ENCODE measurements at regions not wholly inside any gene's neighbourhood (a gene's known extent, or its start where the extent isn't known, plus 50 kb on each side); places are given as distances from the start of the nearest gene placed in this dataset.
A peak's percentile ranks its signal among the peaks of the same experiment; 100 is the strongest.

GRCh38 chr3:3632449-3632848 lies 166.8 kb upstream of the LRRN1 start:
- WGBS (ENCODE audit: extremely low coverage, insufficient coverage, insufficient read length), result no CpG with 5 or more reads among the region's 2 CpGs
- no peak overlapping the region for H2AFZ ChIP-seq (ENCODE audit: insufficient read depth, low read length, poor library complexity)
- no peak overlapping the region for H2AK5ac ChIP-seq (ENCODE audit: low read length)
- H2BK5ac ChIP-seq (ENCODE audit: low read depth, low read length, poor library complexity), result no peak overlapping the region
- no peak overlapping the region for H3K4ac ChIP-seq (ENCODE audit: low read depth, low read length)
- peaks cover 33% of the 10 kb centered on the region for H3K79me1 ChIP-seq (ENCODE audit: low read length)
- H3K27me3 ChIP-seq (ENCODE audit: insufficient read depth, low read length), result no peaks in the 10 kb centered on the region
- H3K14ac ChIP-seq (ENCODE audit: low read length), result no peak overlapping the region
- H3K9ac ChIP-seq (ENCODE audit: low read length), result no peak overlapping the region
- H3K4me2 ChIP-seq (ENCODE audit: low read length), result no peak overlapping the region
- no peak overlapping the region for H4K12ac ChIP-seq (ENCODE audit: low read depth, low read length)
- no peaks in the 10 kb centered on the region for H3K36me3 ChIP-seq (ENCODE audit: control insufficient read depth in 1 of 2, insufficient read depth in 2 of 2, low read length in 2 of 2)
- no peak overlapping the region for H3K4me3 ChIP-seq (ENCODE audit: low read depth, low read length)
- H4K91ac ChIP-seq (ENCODE audit: low read depth, low read length), result no peak overlapping the region
- H2BK120ac ChIP-seq (ENCODE audit: insufficient read depth, low read length, poor library complexity), result no peak overlapping the region
- no peak overlapping the region for H3K18ac ChIP-seq (ENCODE audit: low read length)
- H3K27ac ChIP-seq (ENCODE audit: low read depth, low read length), result no peak overlapping the region
- H4K8ac ChIP-seq (ENCODE audit: low read depth, low read length), result no peak overlapping the region
- H3K79me2 ChIP-seq (ENCODE audit: control insufficient read depth, insufficient read depth, low read length, poor library complexity), result no peaks in the 10 kb centered on the region
- H2BK12ac ChIP-seq (ENCODE audit: low read length), result no peak overlapping the region
- H3K23ac ChIP-seq (ENCODE audit: low read length), result no peak overlapping the region
- no peak for DNase-seq
- peaks cover 9 to 17% of the 10 kb centered on the region in 2 experiments for H3K4me1 ChIP-seq (ENCODE audit: control insufficient read depth in 1 of 2, insufficient read depth in 2 of 2, low read length in 2 of 2)
- H3K9me3 ChIP-seq (ENCODE audit: insufficient read depth, low read depth, low read length), result no peaks in the 10 kb centered on the region

DNA sequence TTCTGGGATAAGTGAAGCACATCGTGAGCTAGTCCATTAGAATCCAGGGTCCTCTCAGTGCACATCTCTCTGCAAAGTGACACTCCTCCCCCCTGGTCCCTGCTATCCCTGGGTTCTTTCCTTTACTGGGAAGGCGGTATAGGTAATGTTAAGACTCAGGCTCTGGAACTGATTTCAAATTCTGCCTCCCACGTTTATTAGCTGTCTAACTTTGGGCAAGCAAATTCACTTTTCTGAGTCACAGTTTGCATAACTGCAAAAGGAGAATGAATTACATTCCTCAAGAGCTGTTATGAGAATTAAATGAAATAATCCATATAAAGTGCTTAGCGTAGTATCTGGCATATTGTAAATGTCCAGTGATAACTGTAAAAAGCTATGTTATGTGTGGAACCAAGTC lies 168.1 kb upstream of the LRRN1 start:
- Histone ChIP-seq H3K36me3 (ENCODE audit: control insufficient read depth in 1 of 2, insufficient read depth in 2 of 2, low read length in 2 of 2) (no peaks in the 10 kb centered on the region), H2AFZ (ENCODE audit: insufficient read depth, low read length, poor library complexity) (no peak overlapping the region), H4K91ac (ENCODE audit: low read depth, low read length) (peak overlapping the region; percentile 51), H3K23ac (ENCODE audit: low read length) (no peak overlapping the region), H3K27me3 (ENCODE audit: insufficient read depth, low read length) (no peaks in the 10 kb centered on the region), H3K79me2 (ENCODE audit: control insufficient read depth, insufficient read depth, low read length, poor library complexity) (no peaks in the 10 kb centered on the region), H3K4me3 (ENCODE audit: low read depth, low read length) (no peak overlapping the region), H2BK120ac (ENCODE audit: insufficient read depth, low read length, poor library complexity) (peak overlapping the region; percentile 72), H3K4ac (ENCODE audit: low read depth, low read length) (no peak overlapping the region), H3K4me1 (ENCODE audit: control insufficient read depth in 1 of 2, insufficient read depth in 2 of 2, low read length in 2 of 2) (peaks cover 8 to 12% of the 10 kb centered on the region in 2 experiments), H4K12ac (ENCODE audit: low read depth, low read length) (no peak overlapping the region), H2AK5ac (ENCODE audit: low read length) (peak overlapping the region; percentile 86), H4K8ac (ENCODE audit: low read depth, low read length) (no peak overlapping the region), H2BK5ac (ENCODE audit: low read depth, low read length, poor library complexity) (no peak overlapping the region), H3K14ac (ENCODE audit: low read length) (no peak overlapping the region), H3K4me2 (ENCODE audit: low read length) (no peak overlapping the region), H3K79me1 (ENCODE audit: low read length) (peaks cover 27% of the 10 kb centered on the region), H2BK12ac (ENCODE audit: low read length) (peak overlapping the region; percentile 93), H3K27ac (ENCODE audit: low read depth, low read length) (no peak overlapping the region), H3K9me3 (ENCODE audit: insufficient read depth, low read depth, low read length) (no peaks in the 10 kb centered on the region), H3K9ac (ENCODE audit: low read length) (no peak overlapping the region), H3K18ac (ENCODE audit: low read length) (peak overlapping the region; percentile 86)
- no peak for DNase-seq
- no CpG with 5 or more reads among the region's 4 CpGs for WGBS (ENCODE audit: extremely low coverage, insufficient coverage, insufficient read length)

GRCh38 chr3:3629911-3630310 lies 169.3 kb upstream of the LRRN1 start:
- H2BK12ac ChIP-seq (ENCODE audit: low read length), result no peak overlapping the region
- H3K23ac ChIP-seq (ENCODE audit: low read length), result no peak overlapping the region
- H4K8ac ChIP-seq (ENCODE audit: low read depth, low read length), result no peak overlapping the region
- H2AFZ ChIP-seq (ENCODE audit: insufficient read depth, low read length, poor library complexity), result no peak overlapping the region
- no peaks in the 10 kb centered on the region for H3K79me2 ChIP-seq (ENCODE audit: control insufficient read depth, insufficient read depth, low read length, poor library complexity)
- H3K4me2 ChIP-seq (ENCODE audit: low read length), result no peak overlapping the region
- no peak overlapping the region for H3K9ac ChIP-seq (ENCODE audit: low read length)
- peaks cover 8 to 13% of the 10 kb centered on the region in 2 experiments for H3K4me1 ChIP-seq (ENCODE audit: control insufficient read depth in 1 of 2, insufficient read depth in 2 of 2, low read length in 2 of 2)
- no peak overlapping the region for H2AK5ac ChIP-seq (ENCODE audit: low read length)
- H3K14ac ChIP-seq (ENCODE audit: low read length), result no peak overlapping the region
- H3K79me1 ChIP-seq (ENCODE audit: low read length), result peaks cover 17% of the 10 kb centered on the region
- H4K12ac ChIP-seq (ENCODE audit: low read depth, low read length), result no peak overlapping the region
- H3K27ac ChIP-seq (ENCODE audit: low read depth, low read length), result no peak overlapping the region
- no peaks in the 10 kb centered on the region for H3K9me3 ChIP-seq (ENCODE audit: insufficient read depth, low read depth, low read length)
- H4K91ac ChIP-seq (ENCODE audit: low read depth, low read length), result no peak overlapping the region
- H3K4me3 ChIP-seq (ENCODE audit: low read depth, low read length), result no peak overlapping the region
- no peak for DNase-seq
- no peak overlapping the region for H3K4ac ChIP-seq (ENCODE audit: low read depth, low read length)
- no peaks in the 10 kb centered on the region for H3K36me3 ChIP-seq (ENCODE audit: control insufficient read depth in 1 of 2, insufficient read depth in 2 of 2, low read length in 2 of 2)
- H2BK120ac ChIP-seq (ENCODE audit: insufficient read depth, low read length, poor library complexity), result no peak overlapping the region
- peak overlapping the region; percentile 42 for H2BK5ac ChIP-seq (ENCODE audit: low read depth, low read length, poor library complexity)
- H3K18ac ChIP-seq (ENCODE audit: low read length), result no peak overlapping the region
- H3K27me3 ChIP-seq (ENCODE audit: insufficient read depth, low read length), result no peaks in the 10 kb centered on the region

- no peak overlapping the region for H2AK5ac ChIP-seq (ENCODE audit: low read length)
- WGBS (ENCODE audit: extremely low coverage, insufficient coverage, insufficient read length), result no CpG with 5 or more reads among the region's 3 CpGs
- H3K18ac ChIP-seq (ENCODE audit: low read length), result no peak overlapping the region
These were observed 170.4 kb upstream of the LRRN1 start for GRCh38 chr3:3628676-3629328.

More at GRCh38 chr3:3628676-3629328, 170.4 kb upstream of the LRRN1 start:
- peaks cover 10% of the 10 kb centered on the region for H3K79me1 ChIP-seq (ENCODE audit: low read length)
- no peak overlapping the region for H3K27ac ChIP-seq (ENCODE audit: low read depth, low read length)
- no peaks in the 10 kb centered on the region for H3K9me3 ChIP-seq (ENCODE audit: insufficient read depth, low read depth, low read length)
- H3K79me2 ChIP-seq (ENCODE audit: control insufficient read depth, insufficient read depth, low read length, poor library complexity), result no peaks in the 10 kb centered on the region
- no peaks in the 10 kb centered on the region for H3K36me3 ChIP-seq (ENCODE audit: control insufficient read depth in 1 of 2, insufficient read depth in 2 of 2, low read length in 2 of 2)
- no peak overlapping the region for H4K8ac ChIP-seq (ENCODE audit: low read depth, low read length)
- no peak overlapping the region for H3K23ac ChIP-seq (ENCODE audit: low read length)
- no peak overlapping the region for H4K12ac ChIP-seq (ENCODE audit: low read depth, low read length)
- H3K4me3 ChIP-seq (ENCODE audit: low read depth, low read length), result no peak overlapping the region
- H3K4me1 ChIP-seq (ENCODE audit: control insufficient read depth in 1 of 2, insufficient read depth in 2 of 2, low read length in 2 of 2), result peaks cover 6% of the 10 kb centered on the region in 2 experiments
- H2BK12ac ChIP-seq (ENCODE audit: low read length), result peak overlapping the region; percentile 91
- no peak for DNase-seq
- H3K27me3 ChIP-seq (ENCODE audit: insufficient read depth, low read length), result no peaks in the 10 kb centered on the region
- H2BK120ac ChIP-seq (ENCODE audit: insufficient read depth, low read length, poor library complexity), result peak overlapping the region; percentile 71
- no peak overlapping the region for H3K4ac ChIP-seq (ENCODE audit: low read depth, low read length)
- peak overlapping the region; percentile 64 for H4K91ac ChIP-seq (ENCODE audit: low read depth, low read length)
- H3K9ac ChIP-seq (ENCODE audit: low read length), result no peak overlapping the region
- no peak overlapping the region for H2BK5ac ChIP-seq (ENCODE audit: low read depth, low read length, poor library complexity)
- H3K4me2 ChIP-seq (ENCODE audit: low read length), result no peak overlapping the region
- H2AFZ ChIP-seq (ENCODE audit: insufficient read depth, low read length, poor library complexity), result no peak overlapping the region
- no peak overlapping the region for H3K14ac ChIP-seq (ENCODE audit: low read length)

All from trophoblast cell (in vitro differentiated cells and primary cell).